Skeletal muscle cell (primary cell): ENCODE measurements at regions not wholly inside any gene's neighbourhood (a gene's known extent, or its start where the extent isn't known, plus 50 kb on each side); places are given as distances from the start of the nearest gene placed in this dataset.

ENCODE experiments used
- DNase-seq: peaks from one replicate; pipeline ENCODE4 v3.0.0-alpha.2; 2010; ENCODE audit warnings: low read depth
- H3K4me3 ChIP-seq: 2 replicates; pipeline ENCODE4 v1.5.1; 2011; ENCODE audit warnings: low read depth, mild to moderate bottlenecking, control low read depth, low read length, moderate library complexity

GRCh38 chr2:215601990-215602721 is 166.3 kb upstream of the FN1 start:
- peak; percentile 55 for DNase-seq
- H3K4me3 ChIP-seq = no peak overlapping the region

DNA sequence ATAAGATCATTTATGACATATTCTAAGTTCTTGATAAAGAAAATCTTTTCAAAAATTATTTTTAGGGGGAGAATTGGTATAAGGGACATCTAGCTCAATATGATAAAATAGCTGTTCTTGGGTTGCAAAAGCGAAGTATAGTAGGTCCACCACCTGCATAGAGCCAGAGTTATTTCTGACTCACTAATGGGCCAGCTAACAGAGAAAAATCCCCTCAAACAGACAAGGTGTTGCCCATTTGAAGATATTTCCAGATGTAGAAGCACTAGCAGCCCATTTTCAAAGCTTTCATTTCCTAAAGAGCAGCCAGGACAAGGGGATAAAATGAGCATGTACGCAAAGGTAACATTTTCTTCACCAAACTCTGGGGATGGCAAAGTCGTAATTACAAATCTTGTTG is 165.7 kb upstream of the FN1 start:
- H3K4me3 ChIP-seq = no peak overlapping the region
- no peak for DNase-seq

DNA sequence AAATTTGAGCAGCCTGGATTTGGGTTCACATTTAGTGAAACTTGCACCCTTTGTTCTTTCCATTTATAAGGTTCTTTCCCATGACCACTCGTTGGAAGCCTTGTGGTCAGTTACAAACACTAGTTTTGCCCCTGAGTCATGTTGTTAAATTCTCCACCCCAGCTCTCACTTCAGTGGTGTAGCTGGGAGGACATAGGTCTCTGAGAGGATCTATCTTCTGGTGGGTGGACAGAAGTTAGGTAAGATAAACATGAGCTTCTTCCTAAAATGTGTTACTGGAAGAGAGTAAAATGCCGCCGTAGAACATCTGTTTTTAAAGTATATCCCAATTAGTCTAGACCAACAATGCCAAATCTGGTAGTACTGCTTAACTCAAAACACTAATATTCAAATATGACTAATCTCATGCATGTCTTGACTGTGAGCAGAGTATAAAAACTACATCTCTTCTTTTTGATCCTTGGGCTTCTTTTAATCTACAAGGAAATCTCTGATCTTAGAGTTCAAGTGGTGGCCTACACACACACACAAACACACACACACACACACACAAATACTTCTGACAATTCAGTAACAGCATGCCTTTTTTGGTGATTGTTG is 162.6 kb upstream of the FN1 start:
- H3K4me3 ChIP-seq = no peak overlapping the region
- peak; percentile 86 for DNase-seq

GRCh38 chr2:215597577-215597976 is 161.7 kb upstream of the FN1 start:
- DNase-seq = no peak
- no peak overlapping the region for H3K4me3 ChIP-seq

DNA sequence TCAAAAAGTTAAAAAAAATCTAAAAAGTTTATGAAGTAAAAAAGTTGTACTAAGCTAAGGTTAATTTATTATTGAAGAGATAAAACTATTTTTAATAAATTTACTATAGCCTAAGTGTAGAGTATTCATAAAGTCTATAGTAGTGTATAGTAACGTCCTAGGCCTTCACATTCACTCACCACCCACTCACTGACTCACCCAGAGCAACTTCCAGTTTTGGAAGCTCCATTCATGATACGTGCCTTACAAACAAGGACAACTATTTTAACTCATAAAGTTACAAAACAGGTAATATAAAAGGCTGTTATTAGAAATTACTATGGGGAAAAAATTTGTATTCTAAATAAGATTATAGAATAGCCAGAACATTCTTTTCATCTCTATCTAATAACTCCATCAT is 158.9 kb upstream of the FN1 start:
- no peak overlapping the region for H3K4me3 ChIP-seq
- DNase-seq = peak; percentile 40

GRCh38 chr2:215590010-215590745 is 154.3 kb upstream of the FN1 start:
- DNase-seq = no peak
- no peak overlapping the region for H3K4me3 ChIP-seq

GRCh38 chr2:215583881-215584280 is 148.0 kb upstream of the FN1 start:
- H3K4me3 ChIP-seq = no peak overlapping the region
- no peak for DNase-seq

DNA sequence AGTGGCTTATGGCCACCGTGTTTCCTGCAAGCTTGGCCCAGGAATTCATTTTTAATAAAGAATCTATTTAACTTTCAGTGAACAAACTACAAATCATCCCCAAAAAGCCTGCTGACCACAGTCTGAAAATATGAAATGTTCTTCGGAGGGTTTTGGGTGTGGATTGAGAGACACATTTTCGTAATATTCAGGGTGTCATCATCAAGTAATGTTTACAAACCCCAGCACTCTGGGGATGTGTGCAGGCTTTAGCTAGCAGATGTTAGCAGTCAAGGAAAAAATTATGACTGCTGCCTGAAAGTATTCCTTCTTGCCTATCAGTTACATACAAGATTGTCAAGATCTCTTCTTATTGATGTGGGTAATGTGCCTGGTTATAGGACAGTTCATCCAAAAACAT is 143.9 kb upstream of the FN1 start:
- peak; percentile 90 for DNase-seq
- no peak overlapping the region for H3K4me3 ChIP-seq

GRCh38 chr2:215577356-215577755 is 141.5 kb upstream of the FN1 start:
- no peak for DNase-seq
- no peak overlapping the region for H3K4me3 ChIP-seq

GRCh38 chr2:215576572-215576971 is 140.7 kb upstream of the FN1 start:
- DNase-seq = no peak
- no peak overlapping the region for H3K4me3 ChIP-seq

- DNase-seq = no peak
- no peak overlapping the region for H3K4me3 ChIP-seq
Measured at GRCh38 chr2:215573496-215573895, 137.6 kb upstream of the FN1 start.

DNA sequence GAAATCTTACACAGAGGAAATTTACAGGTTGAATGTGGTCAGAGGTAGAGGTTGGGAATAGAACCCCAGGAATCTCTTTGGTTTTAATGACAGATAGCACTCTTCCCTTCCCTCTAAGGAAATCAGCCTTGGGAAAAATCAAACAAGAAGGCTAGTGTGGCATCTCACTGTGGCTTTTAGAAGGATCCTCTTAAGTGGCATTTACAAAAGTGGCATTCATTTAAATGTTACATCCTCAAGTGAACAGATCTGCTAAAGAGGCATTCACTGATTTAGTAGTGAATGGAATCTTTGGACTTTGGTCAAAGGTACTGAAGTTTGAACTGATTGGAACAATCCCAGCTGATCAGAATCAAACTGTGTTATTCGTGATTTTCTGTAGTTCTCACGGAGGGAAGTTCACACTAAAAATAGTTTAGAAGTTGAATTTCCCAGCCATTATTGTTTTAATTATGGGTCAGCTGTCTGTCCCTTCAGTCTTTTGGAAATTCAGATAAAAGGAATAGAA is 136.5 kb upstream of the FN1 start:
- no peak for DNase-seq

GRCh38 chr2:215571689-215572088 is 135.8 kb upstream of the FN1 start:
- H3K4me3 ChIP-seq = no peak overlapping the region
- DNase-seq = no peak

More for the DNA sequence above, 136.5 kb upstream of the FN1 start:
- H3K4me3 ChIP-seq = no peak overlapping the region

DNA sequence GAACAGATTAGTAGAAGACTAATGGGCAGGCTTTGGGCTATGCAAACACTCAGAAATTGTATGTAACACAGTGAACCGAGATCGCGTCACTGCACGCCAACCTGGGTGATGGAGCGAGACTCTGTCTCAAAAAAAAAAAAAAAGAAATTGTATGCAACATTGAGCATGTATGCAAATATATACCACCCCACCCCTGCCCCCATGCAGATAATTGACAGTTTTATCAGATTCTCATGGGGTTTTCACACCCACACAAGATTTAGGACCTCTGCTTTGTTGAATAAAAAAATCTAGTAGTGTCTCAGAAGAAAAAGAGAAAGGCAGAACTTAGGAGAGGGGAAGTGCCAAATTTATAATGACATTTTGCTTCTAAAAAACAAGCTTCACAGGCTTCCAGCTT is 131.6 kb upstream of the FN1 start:
- no peak overlapping the region for H3K4me3 ChIP-seq

DNA sequence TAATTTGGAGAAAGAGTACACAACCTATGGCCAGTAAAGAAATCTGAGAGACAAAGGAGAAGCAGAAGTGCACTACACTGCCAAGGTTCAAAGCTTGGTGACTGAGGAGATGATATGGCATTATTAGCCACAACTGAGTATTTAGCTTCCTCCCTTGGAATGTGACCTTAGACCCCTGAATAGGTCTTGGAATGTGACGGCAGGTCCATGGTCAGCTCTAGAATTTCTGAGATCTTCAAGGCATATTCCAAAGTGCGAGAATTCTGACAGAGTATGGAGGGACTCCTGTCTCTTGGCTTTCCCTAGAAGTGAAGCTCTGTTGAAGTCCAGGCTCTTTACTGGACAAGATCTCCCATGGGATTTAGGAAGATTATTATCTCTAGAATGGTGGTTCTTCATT is 130.0 kb upstream of the FN1 start:
- H3K4me3 ChIP-seq = no peak overlapping the region
- DNase-seq = no peak

More for the DNA sequence above, 131.6 kb upstream of the FN1 start:
- no peak for DNase-seq

- H3K4me3 ChIP-seq = no peak overlapping the region
- DNase-seq = no peak
Measured at GRCh38 chr2:215557701-215558100, 121.8 kb upstream of the FN1 start.

- DNase-seq = no peak
- H3K4me3 ChIP-seq = no peak overlapping the region
Measured at GRCh38 chr2:215556979-215557378, 121.1 kb upstream of the FN1 start.

- peak; percentile 56 for DNase-seq
- H3K4me3 ChIP-seq = no peak overlapping the region
Measured at GRCh38 chr2:215554689-215555498, 119.0 kb upstream of the FN1 start.

- DNase-seq = no peak
- H3K4me3 ChIP-seq = no peak overlapping the region
Measured at GRCh38 chr2:215553946-215554345, 118.1 kb upstream of the FN1 start.

GRCh38 chr2:215552144-215552580 is 116.3 kb upstream of the FN1 start:
- no peak overlapping the region for H3K4me3 ChIP-seq
- no peak for DNase-seq
